PC-3 (cell line): ENCODE measurements at regions not wholly inside any gene's neighbourhood (a gene's known extent, or its start where the extent isn't known, plus 50 kb on each side); places are given as distances from the start of the nearest gene placed in this dataset.

Experiments used
- EZH2 ChIP-seq: fragments of 300-600 bp; sonication (generic); IDR thresholded peaks from one replicate; pipeline ENCODE4 v1.6.1; 2017; ENCODE audit warnings: antibody characterized with exemption, mild to moderate bottlenecking, low read length; ENCODE audit not compliant: unreplicated experiment
- EZH2phosphoT487 ChIP-seq: fragments of 300-600 bp; sonication (generic); IDR thresholded peaks from 2 replicates; pipeline ENCODE4 v1.6.1; 2018; ENCODE audit warnings: mild to moderate bottlenecking, antibody characterized with exemption, low read length, borderline replicate concordance
- TF ChIP-seq, protein P1 (sequence below): fragments of 300-600 bp; sonication (generic); conservative IDR thresholded peaks from 2 replicates; pipeline ENCODE4 v1.5.1; 2017; ENCODE audit warnings: antibody characterized with exemption, low read depth, mild to moderate bottlenecking, low read length

DNA sequence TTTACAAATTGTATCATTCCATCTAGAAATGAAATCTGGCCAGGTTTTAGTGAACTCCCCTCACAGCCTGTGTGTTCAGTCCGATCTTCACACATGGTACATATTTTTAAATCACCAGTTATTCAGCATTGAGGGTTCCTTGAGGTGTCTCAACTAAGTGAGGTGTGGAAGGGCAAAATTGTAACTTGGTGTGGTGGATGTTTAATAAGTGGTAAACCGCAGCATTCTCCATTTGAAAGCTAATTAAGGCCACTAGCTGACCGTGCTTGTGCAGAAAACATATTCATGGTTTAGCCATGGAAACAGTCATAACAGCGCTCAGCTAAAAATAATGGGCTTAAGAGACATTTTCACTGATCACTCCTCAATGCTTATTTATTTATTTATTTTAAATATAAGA lies 786.2 kb upstream of the FANCL start:
- TF ChIP-seq, protein P1, sequence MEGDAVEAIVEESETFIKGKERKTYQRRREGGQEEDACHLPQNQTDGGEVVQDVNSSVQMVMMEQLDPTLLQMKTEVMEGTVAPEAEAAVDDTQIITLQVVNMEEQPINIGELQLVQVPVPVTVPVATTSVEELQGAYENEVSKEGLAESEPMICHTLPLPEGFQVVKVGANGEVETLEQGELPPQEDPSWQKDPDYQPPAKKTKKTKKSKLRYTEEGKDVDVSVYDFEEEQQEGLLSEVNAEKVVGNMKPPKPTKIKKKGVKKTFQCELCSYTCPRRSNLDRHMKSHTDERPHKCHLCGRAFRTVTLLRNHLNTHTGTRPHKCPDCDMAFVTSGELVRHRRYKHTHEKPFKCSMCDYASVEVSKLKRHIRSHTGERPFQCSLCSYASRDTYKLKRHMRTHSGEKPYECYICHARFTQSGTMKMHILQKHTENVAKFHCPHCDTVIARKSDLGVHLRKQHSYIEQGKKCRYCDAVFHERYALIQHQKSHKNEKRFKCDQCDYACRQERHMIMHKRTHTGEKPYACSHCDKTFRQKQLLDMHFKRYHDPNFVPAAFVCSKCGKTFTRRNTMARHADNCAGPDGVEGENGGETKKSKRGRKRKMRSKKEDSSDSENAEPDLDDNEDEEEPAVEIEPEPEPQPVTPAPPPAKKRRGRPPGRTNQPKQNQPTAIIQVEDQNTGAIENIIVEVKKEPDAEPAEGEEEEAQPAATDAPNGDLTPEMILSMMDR, result no peak
- TF ChIP-seq EZH2 (no peak), EZH2phosphoT487 (no peak)
